ENCODE measurements at regions not wholly inside any gene's neighbourhood (a gene's known extent, or its start where the extent isn't known, plus 50 kb on each side); places are given as distances from the start of the nearest gene placed in this dataset.
"Not testable (repeated sequence)": the region's sequence is repeated elsewhere in the genome, so short reads cannot be mapped to it uniquely, and the experiment has no call there.

- H3K27ac ChIP-seq (ENCODE audit: insufficient read depth in 1 of 2, low read depth in 1 of 2, low read length in 2 of 2, poor library complexity in 1 of 2, severe bottlenecking in 2 of 2); H3K4me3 ChIP-seq (ENCODE audit: control insufficient read depth in 1 of 7, extremely low read depth in 1 of 7, insufficient read depth in 4 of 7, low read depth in 2 of 7, low read length in 6 of 7); H3K4me1 ChIP-seq (ENCODE audit: control extremely low read depth in 1 of 4, control insufficient read depth in 4 of 4, insufficient read depth in 4 of 4, low read length in 3 of 4); H3K36me3 ChIP-seq (ENCODE audit: control insufficient read depth in 4 of 4, insufficient read depth in 4 of 4, low read length in 3 of 4); H3K9me3 ChIP-seq (ENCODE audit: control extremely low read depth in 1 of 5, control insufficient read depth in 4 of 5, insufficient read depth in 2 of 5, low read depth in 1 of 5, low read length in 4 of 5); CTCF ChIA-PET; POLR2A ChIA-PET; H3K27me3 ChIP-seq (replicated peaks in 2 of 5; ENCODE audit: control insufficient read depth in 4 of 5, insufficient read depth in 5 of 5, low read length in 4 of 5): not testable (repeated sequence)
- 57% methylated on average over 3 of the region's 3 CpGs for WGBS (ENCODE audit: insufficient coverage)
- peak in 2 of 3 donors; percentile 3 to 39 for DNase-seq
Measured at GRCh38 chr9:42470577-42470976, 287.1 kb downstream of the SPATA31A6 start.

DNA sequence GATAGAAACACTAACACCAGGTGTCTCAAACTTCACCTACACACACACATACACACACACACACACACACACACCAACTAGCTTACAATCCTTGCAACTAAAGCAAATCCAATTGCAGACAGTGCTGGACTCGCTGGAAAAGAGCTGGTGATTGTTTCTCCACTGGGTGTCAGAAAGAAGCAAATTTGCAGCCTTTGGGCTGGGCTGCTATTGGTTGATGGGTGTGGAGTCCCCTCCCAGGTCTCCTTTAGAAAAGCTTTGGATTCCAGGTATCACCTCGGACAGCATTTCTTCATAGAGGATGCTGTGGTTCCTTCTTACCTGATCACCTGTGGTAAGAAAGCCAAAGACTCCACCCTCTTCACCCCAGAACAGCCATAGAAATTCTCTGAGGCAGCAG, 307.5 kb downstream of the SPATA31A6 start:
- POLR2A ChIA-PET; H3K27me3 ChIP-seq (replicated peaks in 2 of 5; ENCODE audit: control insufficient read depth in 4 of 5, insufficient read depth in 5 of 5, low read length in 4 of 5); DNase-seq; H3K27ac ChIP-seq (ENCODE audit: insufficient read depth in 1 of 2, low read depth in 1 of 2, low read length in 2 of 2, poor library complexity in 1 of 2, severe bottlenecking in 2 of 2); H3K4me1 ChIP-seq (ENCODE audit: control extremely low read depth in 1 of 4, control insufficient read depth in 4 of 4, insufficient read depth in 4 of 4, low read length in 3 of 4); H3K36me3 ChIP-seq (ENCODE audit: control insufficient read depth in 4 of 4, insufficient read depth in 4 of 4, low read length in 3 of 4); H3K9me3 ChIP-seq (ENCODE audit: control extremely low read depth in 1 of 5, control insufficient read depth in 4 of 5, insufficient read depth in 2 of 5, low read depth in 1 of 5, low read length in 4 of 5); H3K4me3 ChIP-seq (ENCODE audit: control insufficient read depth in 1 of 7, extremely low read depth in 1 of 7, insufficient read depth in 4 of 7, low read depth in 2 of 7, low read length in 6 of 7); CTCF ChIA-PET: not testable (repeated sequence)
- WGBS (ENCODE audit: insufficient coverage): no CpG with 5 or more reads among the region's 2 CpGs

GRCh38 chr9:42502620-42503264, 319.3 kb downstream of the SPATA31A6 start:
- not testable (repeated sequence) for H3K4me1 ChIP-seq (ENCODE audit: control extremely low read depth in 1 of 4, control insufficient read depth in 4 of 4, insufficient read depth in 4 of 4, low read length in 3 of 4)

DNA sequence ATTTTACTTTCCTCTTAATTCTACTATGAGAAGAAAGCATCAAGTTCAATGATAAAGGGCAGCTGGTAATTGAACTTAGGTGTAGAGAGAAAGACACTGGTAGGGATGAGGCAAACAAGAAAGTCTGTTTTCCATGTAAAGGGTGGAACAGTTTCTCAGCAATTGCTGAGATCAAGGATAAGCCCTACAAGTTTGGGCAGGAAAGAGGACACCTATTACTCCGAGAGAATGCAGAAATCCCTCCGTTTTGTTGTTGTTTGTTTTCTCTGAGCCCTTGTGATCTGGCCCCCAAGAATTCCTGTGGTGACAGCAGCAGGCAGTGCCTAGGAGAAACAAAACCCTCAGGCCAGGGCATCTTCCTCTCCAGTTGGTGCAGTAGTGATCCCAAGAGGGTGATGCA, 324.7 kb downstream of the SPATA31A6 start:
- WGBS (ENCODE audit: insufficient coverage): 43% methylated on average over 2 of the region's 2 CpGs

More at GRCh38 chr9:42502620-42503264, 319.3 kb downstream of the SPATA31A6 start:
- H3K4me3 ChIP-seq (ENCODE audit: control insufficient read depth in 1 of 7, extremely low read depth in 1 of 7, insufficient read depth in 4 of 7, low read depth in 2 of 7, low read length in 6 of 7); CTCF ChIA-PET; H3K9me3 ChIP-seq (ENCODE audit: control extremely low read depth in 1 of 5, control insufficient read depth in 4 of 5, insufficient read depth in 2 of 5, low read depth in 1 of 5, low read length in 4 of 5); H3K27me3 ChIP-seq (replicated peaks in 2 of 5; ENCODE audit: control insufficient read depth in 4 of 5, insufficient read depth in 5 of 5, low read length in 4 of 5); H3K27ac ChIP-seq (ENCODE audit: insufficient read depth in 1 of 2, low read depth in 1 of 2, low read length in 2 of 2, poor library complexity in 1 of 2, severe bottlenecking in 2 of 2); H3K36me3 ChIP-seq (ENCODE audit: control insufficient read depth in 4 of 4, insufficient read depth in 4 of 4, low read length in 3 of 4); DNase-seq; POLR2A ChIA-PET: not testable (repeated sequence)
- WGBS (ENCODE audit: insufficient coverage): 88% methylated on average over 9 of the region's 12 CpGs

GRCh38 chr9:42513535-42513934, 330.1 kb downstream of the SPATA31A6 start:
- no CpG with 5 or more reads among the region's 2 CpGs for WGBS (ENCODE audit: insufficient coverage)
- H3K4me3 ChIP-seq (ENCODE audit: control insufficient read depth in 1 of 7, extremely low read depth in 1 of 7, insufficient read depth in 4 of 7, low read depth in 2 of 7, low read length in 6 of 7); CTCF ChIA-PET; H3K36me3 ChIP-seq (ENCODE audit: control insufficient read depth in 4 of 4, insufficient read depth in 4 of 4, low read length in 3 of 4); DNase-seq; H3K9me3 ChIP-seq (ENCODE audit: control extremely low read depth in 1 of 5, control insufficient read depth in 4 of 5, insufficient read depth in 2 of 5, low read depth in 1 of 5, low read length in 4 of 5); H3K27me3 ChIP-seq (replicated peaks in 2 of 5; ENCODE audit: control insufficient read depth in 4 of 5, insufficient read depth in 5 of 5, low read length in 4 of 5); H3K27ac ChIP-seq (ENCODE audit: insufficient read depth in 1 of 2, low read depth in 1 of 2, low read length in 2 of 2, poor library complexity in 1 of 2, severe bottlenecking in 2 of 2); H3K4me1 ChIP-seq (ENCODE audit: control extremely low read depth in 1 of 4, control insufficient read depth in 4 of 4, insufficient read depth in 4 of 4, low read length in 3 of 4); POLR2A ChIA-PET: not testable (repeated sequence)

More for the DNA sequence above, 324.7 kb downstream of the SPATA31A6 start:
- H3K4me1 ChIP-seq (ENCODE audit: control extremely low read depth in 1 of 4, control insufficient read depth in 4 of 4, insufficient read depth in 4 of 4, low read length in 3 of 4); H3K27me3 ChIP-seq (replicated peaks in 2 of 5; ENCODE audit: control insufficient read depth in 4 of 5, insufficient read depth in 5 of 5, low read length in 4 of 5); DNase-seq; H3K9me3 ChIP-seq (ENCODE audit: control extremely low read depth in 1 of 5, control insufficient read depth in 4 of 5, insufficient read depth in 2 of 5, low read depth in 1 of 5, low read length in 4 of 5); H3K4me3 ChIP-seq (ENCODE audit: control insufficient read depth in 1 of 7, extremely low read depth in 1 of 7, insufficient read depth in 4 of 7, low read depth in 2 of 7, low read length in 6 of 7); H3K27ac ChIP-seq (ENCODE audit: insufficient read depth in 1 of 2, low read depth in 1 of 2, low read length in 2 of 2, poor library complexity in 1 of 2, severe bottlenecking in 2 of 2); H3K36me3 ChIP-seq (ENCODE audit: control insufficient read depth in 4 of 4, insufficient read depth in 4 of 4, low read length in 3 of 4); CTCF ChIA-PET; POLR2A ChIA-PET: not testable (repeated sequence)

DNA sequence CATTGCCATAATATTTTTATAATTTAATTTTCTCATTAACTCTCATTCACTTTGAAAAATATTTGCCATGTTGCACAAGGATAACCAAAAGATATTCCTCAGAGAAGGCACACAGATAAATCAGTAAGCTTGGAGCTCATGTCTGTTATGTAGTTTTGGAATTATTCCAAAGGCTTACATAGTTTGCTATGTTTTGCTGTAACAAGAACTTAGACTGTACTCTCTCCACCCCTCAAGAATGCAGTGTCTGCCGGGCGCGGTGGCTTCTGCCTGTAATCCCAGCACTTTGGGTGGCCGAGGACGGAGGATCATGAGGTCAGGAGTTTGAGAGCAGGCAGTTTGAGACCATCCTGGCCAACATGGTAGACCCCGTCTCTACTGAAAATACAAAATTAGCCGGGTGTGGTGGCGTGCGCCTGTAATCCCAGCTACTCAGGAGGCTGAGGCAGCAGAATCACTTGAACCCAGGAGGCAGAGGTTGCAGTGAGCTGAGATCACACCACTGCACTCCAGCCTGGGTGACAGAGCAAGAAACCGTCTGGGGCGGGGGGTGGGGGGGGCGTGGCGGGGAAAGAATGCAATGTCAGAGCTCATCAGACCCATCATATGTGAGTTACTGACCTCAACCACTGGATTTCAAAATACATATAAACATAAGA, 351.0 kb downstream of the SPATA31A6 start:
- H3K9me3 ChIP-seq (ENCODE audit: control extremely low read depth in 1 of 5, control insufficient read depth in 4 of 5, insufficient read depth in 2 of 5, low read depth in 1 of 5, low read length in 4 of 5); H3K4me3 ChIP-seq (ENCODE audit: control insufficient read depth in 1 of 7, extremely low read depth in 1 of 7, insufficient read depth in 4 of 7, low read depth in 2 of 7, low read length in 6 of 7); POLR2A ChIA-PET; H3K27ac ChIP-seq (ENCODE audit: insufficient read depth in 1 of 2, low read depth in 1 of 2, low read length in 2 of 2, poor library complexity in 1 of 2, severe bottlenecking in 2 of 2); H3K27me3 ChIP-seq (replicated peaks in 2 of 5; ENCODE audit: control insufficient read depth in 4 of 5, insufficient read depth in 5 of 5, low read length in 4 of 5); H3K36me3 ChIP-seq (ENCODE audit: control insufficient read depth in 4 of 4, insufficient read depth in 4 of 4, low read length in 3 of 4); H3K4me1 ChIP-seq (ENCODE audit: control extremely low read depth in 1 of 4, control insufficient read depth in 4 of 4, insufficient read depth in 4 of 4, low read length in 3 of 4); DNase-seq; CTCF ChIA-PET: not testable (repeated sequence)
- no CpG with 5 or more reads among the region's 13 CpGs for WGBS (ENCODE audit: insufficient coverage)

DNA sequence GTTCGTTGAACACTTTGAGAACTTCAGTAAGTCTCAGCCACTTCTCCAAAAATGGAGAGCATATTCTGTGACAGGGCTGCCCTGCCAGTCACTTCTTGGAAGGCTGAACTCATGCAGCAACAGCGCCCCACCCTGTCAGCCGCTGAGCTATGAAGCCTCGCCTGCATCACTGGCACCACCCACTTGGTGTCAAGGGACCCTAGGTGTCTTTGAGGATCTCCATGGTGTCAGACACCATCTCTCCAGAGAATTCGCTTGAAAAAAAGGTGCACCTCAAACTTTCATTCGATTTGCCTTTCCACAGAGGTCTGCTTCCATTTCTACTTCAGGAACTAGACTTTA, 351.5 kb downstream of the SPATA31A6 start:
- H3K27me3 ChIP-seq (replicated peaks in 2 of 5; ENCODE audit: control insufficient read depth in 4 of 5, insufficient read depth in 5 of 5, low read length in 4 of 5); H3K4me3 ChIP-seq (ENCODE audit: control insufficient read depth in 1 of 7, extremely low read depth in 1 of 7, insufficient read depth in 4 of 7, low read depth in 2 of 7, low read length in 6 of 7); H3K4me1 ChIP-seq (ENCODE audit: control extremely low read depth in 1 of 4, control insufficient read depth in 4 of 4, insufficient read depth in 4 of 4, low read length in 3 of 4); H3K9me3 ChIP-seq (ENCODE audit: control extremely low read depth in 1 of 5, control insufficient read depth in 4 of 5, insufficient read depth in 2 of 5, low read depth in 1 of 5, low read length in 4 of 5); CTCF ChIA-PET; POLR2A ChIA-PET; H3K36me3 ChIP-seq (ENCODE audit: control insufficient read depth in 4 of 4, insufficient read depth in 4 of 4, low read length in 3 of 4); H3K27ac ChIP-seq (ENCODE audit: insufficient read depth in 1 of 2, low read depth in 1 of 2, low read length in 2 of 2, poor library complexity in 1 of 2, severe bottlenecking in 2 of 2): not testable (repeated sequence)
- WGBS (ENCODE audit: insufficient coverage): 51% methylated on average over 2 of the region's 6 CpGs
- DNase-seq: peak in 2 of 3 donors; percentile 0 to 40

Measured in common myeloid progenitor, CD34-positive (primary cell).